Mesothelial cell of epicardium (in vitro differentiated cells): ENCODE measurements at regions not wholly inside any gene's neighbourhood (a gene's known extent, or its start where the extent isn't known, plus 50 kb on each side); places are given as distances from the start of the nearest gene placed in this dataset.

Experiments used
- DNase-seq, 2 experiments: peaks; one replicate each; pipeline ENCODE4 v3.0.0; 2021; ENCODE audit warnings: low spot score in 2 of 2; ENCODE audit not compliant: unreplicated experiment in 2 of 2
- H3K27ac Mint-ChIP-seq: 2 replicates; pipeline ENCODE4 v1.8.0; 2021; ENCODE audit warnings: mixed read lengths
- H3K27me3 Mint-ChIP-seq: 2 replicates; pipeline ENCODE4 v1.8.0; 2021; ENCODE audit warnings: low read depth, mixed read lengths
- H3K36me3 Mint-ChIP-seq: 2 replicates; pipeline ENCODE4 v1.8.0; 2021; ENCODE audit warnings: mixed read lengths
- H3K4me1 Mint-ChIP-seq: 2 replicates; pipeline ENCODE4 v1.8.0; 2021; ENCODE audit warnings: mixed read lengths
- H3K4me3 Mint-ChIP-seq: 2 replicates; pipeline ENCODE4 v1.8.0; 2021; ENCODE audit warnings: mild to moderate bottlenecking, moderate library complexity, mixed read lengths
- H3K9me3 Mint-ChIP-seq: 2 replicates; pipeline ENCODE4 v1.8.0; 2021; ENCODE audit warnings: mixed read lengths
- TF ChIP-seq, protein P1 (sequence below): fragments of 200-600 bp; sonication (generic); IDR thresholded peaks from one replicate; pipeline ENCODE4 v1.5.0; 2021; ENCODE audit warnings: antibody characterized with exemption; ENCODE audit not compliant: unreplicated experiment

DNA sequence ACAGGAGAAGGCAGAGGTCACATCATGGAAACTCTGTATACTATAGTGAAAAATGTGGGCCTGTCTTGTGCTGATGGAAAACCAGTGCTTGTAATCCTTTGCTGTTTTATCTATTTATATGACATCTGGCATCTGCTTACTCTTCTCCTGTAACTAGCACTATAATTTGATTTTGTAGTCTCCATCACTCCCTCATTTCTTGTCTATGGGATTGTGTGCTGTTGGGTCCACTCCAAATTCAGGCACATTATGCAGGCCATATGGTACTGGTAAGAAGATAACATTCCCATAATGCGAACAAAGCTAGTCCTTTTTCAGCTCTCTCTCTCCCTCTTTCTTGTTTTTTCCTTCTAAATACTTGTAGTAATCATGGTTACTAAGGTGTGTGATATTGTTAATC is 581.2 kb upstream of the IGFBP7 start:
- Mint-ChIP-seq H3K27ac (no peak overlapping the region), H3K9me3 (peaks cover 30% of the 10 kb centered on the region), H3K4me3 (no peak overlapping the region), H3K36me3 (peaks cover 4% of the 10 kb centered on the region), H3K27me3 (no peaks in the 10 kb centered on the region), H3K4me1 (peaks cover 9% of the 10 kb centered on the region)
- TF ChIP-seq, protein P1, sequence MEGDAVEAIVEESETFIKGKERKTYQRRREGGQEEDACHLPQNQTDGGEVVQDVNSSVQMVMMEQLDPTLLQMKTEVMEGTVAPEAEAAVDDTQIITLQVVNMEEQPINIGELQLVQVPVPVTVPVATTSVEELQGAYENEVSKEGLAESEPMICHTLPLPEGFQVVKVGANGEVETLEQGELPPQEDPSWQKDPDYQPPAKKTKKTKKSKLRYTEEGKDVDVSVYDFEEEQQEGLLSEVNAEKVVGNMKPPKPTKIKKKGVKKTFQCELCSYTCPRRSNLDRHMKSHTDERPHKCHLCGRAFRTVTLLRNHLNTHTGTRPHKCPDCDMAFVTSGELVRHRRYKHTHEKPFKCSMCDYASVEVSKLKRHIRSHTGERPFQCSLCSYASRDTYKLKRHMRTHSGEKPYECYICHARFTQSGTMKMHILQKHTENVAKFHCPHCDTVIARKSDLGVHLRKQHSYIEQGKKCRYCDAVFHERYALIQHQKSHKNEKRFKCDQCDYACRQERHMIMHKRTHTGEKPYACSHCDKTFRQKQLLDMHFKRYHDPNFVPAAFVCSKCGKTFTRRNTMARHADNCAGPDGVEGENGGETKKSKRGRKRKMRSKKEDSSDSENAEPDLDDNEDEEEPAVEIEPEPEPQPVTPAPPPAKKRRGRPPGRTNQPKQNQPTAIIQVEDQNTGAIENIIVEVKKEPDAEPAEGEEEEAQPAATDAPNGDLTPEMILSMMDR = no peak
- DNase-seq = no peak

DNA sequence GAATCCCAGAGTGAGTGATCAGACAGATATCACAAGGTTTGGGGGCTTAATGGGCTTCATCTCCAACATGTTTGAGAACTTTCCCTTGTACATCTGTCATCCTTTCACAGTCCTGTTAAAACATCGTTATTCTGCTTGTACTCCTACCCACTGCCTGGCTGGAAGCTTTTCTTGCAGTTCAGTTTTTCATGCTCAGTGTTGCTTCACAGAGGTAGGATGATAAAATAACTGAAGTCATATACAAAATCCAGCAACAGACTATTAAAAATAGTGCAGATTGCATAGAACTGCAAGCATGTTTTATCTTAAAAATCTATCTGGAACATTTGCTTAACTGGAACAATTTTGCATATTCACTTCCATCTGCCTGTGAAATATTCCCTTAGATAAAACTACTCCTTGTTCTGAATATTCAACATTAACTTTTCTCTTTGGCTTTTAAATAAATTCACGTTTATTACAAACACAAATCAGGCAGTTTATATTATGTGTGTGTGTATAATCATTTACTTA is 579.6 kb upstream of the IGFBP7 start:
- Mint-ChIP-seq H3K27me3 (no peaks in the 10 kb centered on the region), H3K4me1 (peaks cover 9% of the 10 kb centered on the region), H3K36me3 (peaks cover 4% of the 10 kb centered on the region), H3K27ac (no peak overlapping the region), H3K9me3 (peaks cover 32% of the 10 kb centered on the region), H3K4me3 (no peak overlapping the region)
- TF ChIP-seq, protein P1 = no peak
- DNase-seq = no peak

DNA sequence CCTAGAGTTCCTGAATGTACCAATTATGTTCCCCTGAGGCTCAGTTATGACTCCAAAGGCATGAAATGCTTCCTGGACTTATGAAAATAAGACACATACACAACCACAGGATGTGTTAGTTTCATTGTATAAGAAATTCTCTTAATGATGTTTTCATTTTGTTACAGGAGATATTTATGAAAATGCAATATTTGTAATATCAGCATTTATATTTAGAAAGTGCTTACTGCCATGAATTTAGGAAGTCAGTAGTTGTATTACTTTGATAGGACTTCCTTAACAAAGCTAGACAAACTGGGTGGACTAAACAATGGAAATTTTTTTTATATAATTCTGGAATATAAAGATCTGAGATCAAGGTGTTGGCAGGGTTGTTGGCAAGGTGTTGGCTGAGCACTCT is 572.1 kb upstream of the IGFBP7 start:
- Mint-ChIP-seq H3K36me3 (peaks cover 2% of the 10 kb centered on the region), H3K27me3 (no peaks in the 10 kb centered on the region), H3K27ac (no peak overlapping the region), H3K9me3 (peaks cover 10% of the 10 kb centered on the region), H3K4me1 (peaks cover 5% of the 10 kb centered on the region), H3K4me3 (no peak overlapping the region)
- TF ChIP-seq, protein P1 = no peak
- DNase-seq = no peak

DNA sequence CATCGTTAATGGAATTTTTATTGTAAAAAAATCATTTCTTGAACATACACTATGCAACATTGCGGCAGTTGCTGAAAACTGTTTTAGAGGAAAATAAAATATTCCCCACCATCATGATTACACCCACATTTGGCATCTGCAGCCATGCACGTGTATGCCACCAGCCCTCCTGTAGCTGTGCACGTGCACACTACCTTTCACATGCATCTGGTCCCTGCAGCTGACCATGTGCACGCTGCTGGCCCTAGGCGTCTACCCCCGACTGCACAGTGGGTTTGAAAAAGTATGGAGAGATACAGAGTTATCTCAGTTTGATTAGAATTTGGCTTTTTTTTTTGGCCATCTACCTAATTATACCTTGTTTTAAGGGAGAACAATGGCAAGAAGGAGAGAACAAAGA is 569.8 kb upstream of the IGFBP7 start:
- H3K4me3 Mint-ChIP-seq = no peak overlapping the region
- no peaks in the 10 kb centered on the region for H3K36me3 Mint-ChIP-seq

DNA sequence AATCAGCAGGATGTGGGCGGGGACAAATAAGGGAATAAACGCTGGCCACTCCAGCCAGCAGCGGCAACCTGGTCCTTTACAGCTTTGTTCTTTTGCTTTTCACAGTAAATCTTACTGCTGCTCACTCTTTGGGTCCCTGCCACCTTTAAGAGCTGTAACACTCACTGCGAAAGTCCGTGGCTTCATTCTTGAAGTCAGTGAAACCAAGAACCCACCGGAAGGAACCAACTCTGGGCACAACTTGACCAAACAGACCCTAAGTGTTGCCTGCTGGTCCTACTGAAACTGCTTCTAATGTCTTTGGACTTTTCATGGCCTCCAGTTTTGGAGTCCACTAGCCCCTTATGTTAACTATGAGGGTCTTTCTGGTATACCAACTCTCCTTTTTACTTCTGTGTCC is 566.2 kb upstream of the IGFBP7 start:
- no peaks in the 10 kb centered on the region for H3K36me3 Mint-ChIP-seq
- TF ChIP-seq, protein P1 = no peak
- no peaks in the 10 kb centered on the region for H3K27me3 Mint-ChIP-seq
- DNase-seq = no peak
- H3K4me1 Mint-ChIP-seq = peaks cover 13% of the 10 kb centered on the region
- no peak overlapping the region for H3K27ac Mint-ChIP-seq
- H3K9me3 Mint-ChIP-seq = peaks cover 5% of the 10 kb centered on the region
- no peak overlapping the region for H3K4me3 Mint-ChIP-seq

More for the DNA sequence above, 569.8 kb upstream of the IGFBP7 start:
- no peak for DNase-seq
- Mint-ChIP-seq H3K4me1 (no peaks in the 10 kb centered on the region), H3K9me3 (peaks cover 5% of the 10 kb centered on the region), H3K27ac (no peak overlapping the region), H3K27me3 (no peaks in the 10 kb centered on the region)
- TF ChIP-seq, protein P1 = no peak
